Stomach (tissue), 8 donors: ENCODE measurements at regions not wholly inside any gene's neighbourhood (a gene's known extent, or its start where the extent isn't known, plus 50 kb on each side); places are given as distances from the start of the nearest gene placed in this dataset.
"Not testable (repeated sequence)": the region's sequence is repeated elsewhere in the genome, so short reads cannot be mapped to it uniquely, and the experiment has no call there.

Experiments
- DNase-seq, 2 donors: peaks; one replicate each; pipeline versions ENCODE4 v3.0.0 to v3.0.0-alpha.2; 2013 to 2019
- H3K27ac ChIP-seq, 5 donors: fragments of 200-600 bp in 4 of 5; sonication (generic) in 4 of 5; one replicate each; pipeline ENCODE4 v1.5.1; 2013 to 2019; ENCODE audit warnings: mild to moderate bottlenecking in 1 of 5, moderate library complexity in 1 of 5
- H3K27me3 ChIP-seq, 3 donors: fragments of 200-600 bp; sonication (generic); one replicate each; pipeline ENCODE4 v1.5.1; 2017 to 2019; ENCODE audit warnings: mixed run types in 1 of 3
- H3K36me3 ChIP-seq, 4 donors: fragments of 200-600 bp; sonication (generic); 1 replicate in 3 of 4; 2 replicates in 1 of 4; pipeline ENCODE4 v1.5.1; 2016 to 2019
- H3K4me1 ChIP-seq, 4 donors: fragments of 200-600 bp; sonication (generic); one replicate each; pipeline ENCODE4 v1.5.1; 2016 to 2019
- H3K4me3 ChIP-seq, 4 donors: fragments of 200-600 bp; sonication (generic) in 3 of 4; one replicate each; pipeline ENCODE4 v1.5.1; 2016 to 2019; ENCODE audit warnings: mild to moderate bottlenecking in 1 of 4
- H3K9me3 ChIP-seq, 4 donors: fragments of 200-600 bp; sonication (generic); one replicate each; pipeline ENCODE4 v1.5.1; 2016 to 2019
- CTCF ChIP-seq, 7 experiments: fragments of 450-650 bp in 4 of 7; fragments of 200-600 bp in 3 of 7; sonication (generic) in 3 of 7; IDR thresholded peaks; one replicate each; pipeline ENCODE4 v1.5.1; 2016 to 2019; ENCODE audit warnings: antibody characterized with exemption in 7 of 7, control low read depth in 2 of 7, mild to moderate bottlenecking in 1 of 7
- EP300 ChIP-seq: sonication (generic); formaldehyde crosslinking; IDR thresholded peaks from one replicate; pipeline ENCODE4 v1.6.1; 2017; ENCODE audit warnings: antibody characterized with exemption
- POLR2A ChIP-seq, 4 donors: fragments of 450-650 bp; IDR thresholded peaks; one replicate each; pipeline ENCODE4 v1.6.1; 2016; ENCODE audit warnings: antibody characterized with exemption in 4 of 4, control low read depth in 2 of 4, mild to moderate bottlenecking in 1 of 4, moderate library complexity in 1 of 4
- POLR2AphosphoS5 ChIP-seq, 3 donors: sonication (generic); formaldehyde crosslinking; IDR thresholded peaks; one replicate each; pipeline ENCODE4 v1.6.1; 2016; ENCODE audit warnings: antibody characterized with exemption in 3 of 3
- WGBS, 5 donors: extraction: QIAGEN DNeasy Blood & Tissue Kit in 3 of 5; methylation state at CpG; one replicate each; pipeline versions ENCODE4 v1.1.5 to v1.1.7; 2013 to 2018; 5-methylcytosine and 5-hydroxymethylcytosine counted together
- intact Hi-C: fragments of 100-400 bp; cut with DNase I; formaldehyde crosslinking; loops from one replicate; pipeline ENCODE4 v1.15.1; 2023; ENCODE audit warnings: low total_unique reads
- donor health status: healthy with polysubstance abuse.
- donor health status: Bipolar disorder and iron deficiency.
- donor health status: healthy.

- Histone ChIP-seq H3K27ac (no peak overlapping the region), H3K9me3 (no peaks in the 10 kb centered on the region), H3K36me3 (no peaks in the 10 kb centered on the region), H3K4me1 (no peaks in the 10 kb centered on the region), H3K27me3 (no peaks in the 10 kb centered on the region), H3K4me3 (no peak overlapping the region)
- intact Hi-C loops: no loop called here
- no peak for TF ChIP-seq EP300
- no peak for TF ChIP-seq CTCF (IDR thresholded peaks at IDR 0.05)
- TF ChIP-seq POLR2A (IDR thresholded peaks at IDR 0.05): no peak
- 81 to 87% (median 82%) methylated on average over 10 of the region's 10 CpGs for WGBS, 5 donors
- no peak for DNase-seq
Observed at GRCh38 chr16:7791028-7791590, 458.5 kb downstream of the RBFOX1 start.

GRCh38 chr16:7775072-7775488, 442.4 kb downstream of the RBFOX1 start:
- peaks cover 0 to 7% (median 0%) of the 10 kb centered on the region in 4 donors for H3K9me3 ChIP-seq
- no peaks in the 10 kb centered on the region for H3K36me3 ChIP-seq
- no peaks in the 10 kb centered on the region for H3K27me3 ChIP-seq
- no peak overlapping the region for H3K27ac ChIP-seq
- intact Hi-C loops: no loop called here
- TF ChIP-seq EP300: no peak
- DNase-seq: no peak
- 71 to 84% (median 82%) methylated on average over 1 of the region's 1 CpG for WGBS, 5 donors
- no peaks in the 10 kb centered on the region for H3K4me1 ChIP-seq
- no peak overlapping the region for H3K4me3 ChIP-seq

GRCh38 chr16:7772722-7773121, 440.1 kb downstream of the RBFOX1 start:
- 84 to 89% (median 86%) methylated on average over 8 of the region's 8 CpGs for WGBS, 5 donors
- intact Hi-C loops: no loop called here
- no peaks in the 10 kb centered on the region for H3K36me3 ChIP-seq
- DNase-seq: no peak
- no peak overlapping the region for H3K27ac ChIP-seq
- no peak overlapping the region for H3K4me3 ChIP-seq
- peaks cover 0 to 7% (median 0%) of the 10 kb centered on the region in 4 donors for H3K9me3 ChIP-seq
- H3K27me3 ChIP-seq: no peaks in the 10 kb centered on the region
- TF ChIP-seq EP300: no peak
- no peak for TF ChIP-seq POLR2AphosphoS5 (IDR thresholded peaks at IDR 0.05)
- no peak for TF ChIP-seq POLR2A (IDR thresholded peaks at IDR 0.05)
- no peak for TF ChIP-seq CTCF (IDR thresholded peaks at IDR 0.05)
- H3K4me1 ChIP-seq: no peaks in the 10 kb centered on the region

GRCh38 chr16:7769091-7769490, 436.4 kb downstream of the RBFOX1 start:
- DNase-seq, intact Hi-C loops, H3K4me1 ChIP-seq, H3K9me3 ChIP-seq, H3K27me3 ChIP-seq, H3K36me3 ChIP-seq, H3K27ac ChIP-seq, H3K4me3 ChIP-seq: not testable (repeated sequence)
- WGBS, 5 donors: 92 to 97% (median 95%) methylated on average over 6 of the region's 6 CpGs

- 27 to 45% (median 37%) methylated on average over 3 of the region's 3 CpGs for WGBS, 5 donors
- no peak overlapping the region for H3K4me3 ChIP-seq
- H3K27me3 ChIP-seq: no peaks in the 10 kb centered on the region
- no peaks in the 10 kb centered on the region for H3K36me3 ChIP-seq
- intact Hi-C loops: no loop called here
- TF ChIP-seq EP300 (no peak), POLR2AphosphoS5 (IDR thresholded peaks at IDR 0.05) (no peak), POLR2A (IDR thresholded peaks at IDR 0.05) (no peak), CTCF (IDR thresholded peaks at IDR 0.05) (no peak)
- no peaks in the 10 kb centered on the region for H3K4me1 ChIP-seq
- DNase-seq: no peak
- H3K27ac ChIP-seq: no peak overlapping the region
- no peaks in the 10 kb centered on the region for H3K9me3 ChIP-seq
Observed at GRCh38 chr16:7765079-7765550, 432.5 kb downstream of the RBFOX1 start.
